IMR-90 (cell line): ENCODE measurements at regions not wholly inside any gene's neighbourhood (a gene's known extent, or its start where the extent isn't known, plus 50 kb on each side); places are given as distances from the start of the nearest gene placed in this dataset.

ENCODE experiments used
- CHD1 ChIP-seq: IDR thresholded peaks from 2 replicates; pipeline ENCODE4 v1.6.1; 2012; ENCODE audit warnings: low read depth, low read length, improper control_type of control experiment
- CTCF ChIP-seq: conservative IDR thresholded peaks from 2 replicates; pipeline ENCODE4 v1.5.1; 2012; ENCODE audit warnings: mild to moderate bottlenecking, low read depth, low read length, improper control_type of control experiment
- MAZ ChIP-seq: IDR thresholded peaks from 2 replicates; pipeline ENCODE4 v1.6.1; 2012; ENCODE audit warnings: low read depth, mild to moderate bottlenecking, low read length, improper control_type of control experiment, moderate library complexity, borderline replicate concordance
- MXI1 ChIP-seq: IDR thresholded peaks from 2 replicates; pipeline ENCODE4 v1.6.1; 2012; ENCODE audit warnings: low read depth, mild to moderate bottlenecking, low read length, moderate library complexity, borderline replicate concordance
- POLR2A ChIP-seq: IDR thresholded peaks from 2 replicates; pipeline ENCODE4 v1.6.1; 2012; ENCODE audit warnings: mild to moderate bottlenecking, low read depth, low read length
- RAD21 ChIP-seq: IDR thresholded peaks from 2 replicates; pipeline ENCODE4 v1.6.1; 2012; ENCODE audit warnings: low read length, improper control_type of control experiment
- RCOR1 ChIP-seq: IDR thresholded peaks from 2 replicates; pipeline ENCODE4 v1.6.1; 2012; ENCODE audit warnings: mild to moderate bottlenecking, low read length, improper control_type of control experiment; ENCODE audit not compliant: insufficient replicate concordance
- USF2 ChIP-seq: fragments of 150-350 bp; IDR thresholded peaks from 2 replicates; pipeline ENCODE4 v1.6.1; 2017; ENCODE audit warnings: mild to moderate bottlenecking, antibody characterized with exemption, low read length, low read depth

GRCh38 chr6:166223079-166223478, 55.4 kb upstream of the TBXT start:
- TF ChIP-seq CTCF (no peak), POLR2A (no peak), MAZ (no peak), CHD1 (no peak), RCOR1 (no peak), USF2 (no peak), MXI1 (no peak), RAD21 (no peak)
